Progenitor cell of endocrine pancreas (in vitro differentiated cells): ENCODE measurements at regions not wholly inside any gene's neighbourhood (a gene's known extent, or its start where the extent isn't known, plus 50 kb on each side); places are given as distances from the start of the nearest gene placed in this dataset.

Source experiments
- DNase-seq: peaks from one replicate; pipeline ENCODE4 v3.0.0; 2021; ENCODE audit warnings: low spot score; ENCODE audit not compliant: unreplicated experiment
- H3K27ac Mint-ChIP-seq: 2 replicates; pipeline ENCODE4 v1.8.0; 2021; ENCODE audit warnings: mild to moderate bottlenecking, moderate library complexity, mixed read lengths
- H3K27me3 Mint-ChIP-seq: 2 replicates; pipeline ENCODE4 v1.8.0; 2021; ENCODE audit warnings: mixed read lengths
- H3K36me3 Mint-ChIP-seq: 2 replicates; pipeline ENCODE4 v1.8.0; 2022; ENCODE audit warnings: mixed read lengths; ENCODE audit not compliant: insufficient read depth
- H3K4me1 Mint-ChIP-seq: 2 replicates; pipeline ENCODE4 v1.8.0; 2021; ENCODE audit warnings: low read depth, mixed read lengths
- H3K4me3 Mint-ChIP-seq: 2 replicates; pipeline ENCODE4 v1.8.0; 2021; ENCODE audit warnings: low read depth, mild to moderate bottlenecking, moderate library complexity, mixed read lengths
- H3K9me3 Mint-ChIP-seq: 2 replicates; pipeline ENCODE4 v1.8.0; 2021; ENCODE audit warnings: low read depth, mixed read lengths
- TF ChIP-seq, protein P1 (sequence below): fragments of 200-600 bp; sonication (generic); IDR thresholded peaks from one replicate; pipeline ENCODE4 v1.5.0; 2021; ENCODE audit warnings: antibody characterized with exemption, mild to moderate bottlenecking; ENCODE audit not compliant: unreplicated experiment

DNA sequence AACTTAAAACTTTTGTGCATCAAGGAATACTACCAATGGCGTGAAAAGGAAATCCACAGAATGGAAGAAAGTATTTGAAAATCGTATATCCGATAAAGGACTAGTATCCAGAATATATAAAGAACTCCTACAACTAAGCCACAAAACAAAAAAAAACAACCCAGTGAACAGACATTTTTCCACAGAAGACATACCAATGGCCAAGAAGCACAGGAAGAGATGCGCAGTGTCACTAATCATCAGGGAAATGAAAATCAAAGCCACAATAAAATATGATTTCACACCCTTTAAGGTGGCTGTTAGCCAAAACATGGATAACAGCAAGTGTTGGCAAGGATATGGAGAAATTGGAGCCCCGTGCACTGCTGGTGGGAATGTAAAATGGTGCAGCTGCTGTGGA is 203.3 kb downstream of the SEC14L1 start:
- no peak overlapping the region for H3K4me3 Mint-ChIP-seq
- DNase-seq: no peak
- peaks cover 4% of the 10 kb centered on the region for H3K4me1 Mint-ChIP-seq
- no peaks in the 10 kb centered on the region for H3K27me3 Mint-ChIP-seq
- no peak overlapping the region for H3K27ac Mint-ChIP-seq
- TF ChIP-seq, protein P1, sequence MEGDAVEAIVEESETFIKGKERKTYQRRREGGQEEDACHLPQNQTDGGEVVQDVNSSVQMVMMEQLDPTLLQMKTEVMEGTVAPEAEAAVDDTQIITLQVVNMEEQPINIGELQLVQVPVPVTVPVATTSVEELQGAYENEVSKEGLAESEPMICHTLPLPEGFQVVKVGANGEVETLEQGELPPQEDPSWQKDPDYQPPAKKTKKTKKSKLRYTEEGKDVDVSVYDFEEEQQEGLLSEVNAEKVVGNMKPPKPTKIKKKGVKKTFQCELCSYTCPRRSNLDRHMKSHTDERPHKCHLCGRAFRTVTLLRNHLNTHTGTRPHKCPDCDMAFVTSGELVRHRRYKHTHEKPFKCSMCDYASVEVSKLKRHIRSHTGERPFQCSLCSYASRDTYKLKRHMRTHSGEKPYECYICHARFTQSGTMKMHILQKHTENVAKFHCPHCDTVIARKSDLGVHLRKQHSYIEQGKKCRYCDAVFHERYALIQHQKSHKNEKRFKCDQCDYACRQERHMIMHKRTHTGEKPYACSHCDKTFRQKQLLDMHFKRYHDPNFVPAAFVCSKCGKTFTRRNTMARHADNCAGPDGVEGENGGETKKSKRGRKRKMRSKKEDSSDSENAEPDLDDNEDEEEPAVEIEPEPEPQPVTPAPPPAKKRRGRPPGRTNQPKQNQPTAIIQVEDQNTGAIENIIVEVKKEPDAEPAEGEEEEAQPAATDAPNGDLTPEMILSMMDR: no peak
- peaks cover 4% of the 10 kb centered on the region for H3K9me3 Mint-ChIP-seq
- no peaks in the 10 kb centered on the region for H3K36me3 Mint-ChIP-seq

DNA sequence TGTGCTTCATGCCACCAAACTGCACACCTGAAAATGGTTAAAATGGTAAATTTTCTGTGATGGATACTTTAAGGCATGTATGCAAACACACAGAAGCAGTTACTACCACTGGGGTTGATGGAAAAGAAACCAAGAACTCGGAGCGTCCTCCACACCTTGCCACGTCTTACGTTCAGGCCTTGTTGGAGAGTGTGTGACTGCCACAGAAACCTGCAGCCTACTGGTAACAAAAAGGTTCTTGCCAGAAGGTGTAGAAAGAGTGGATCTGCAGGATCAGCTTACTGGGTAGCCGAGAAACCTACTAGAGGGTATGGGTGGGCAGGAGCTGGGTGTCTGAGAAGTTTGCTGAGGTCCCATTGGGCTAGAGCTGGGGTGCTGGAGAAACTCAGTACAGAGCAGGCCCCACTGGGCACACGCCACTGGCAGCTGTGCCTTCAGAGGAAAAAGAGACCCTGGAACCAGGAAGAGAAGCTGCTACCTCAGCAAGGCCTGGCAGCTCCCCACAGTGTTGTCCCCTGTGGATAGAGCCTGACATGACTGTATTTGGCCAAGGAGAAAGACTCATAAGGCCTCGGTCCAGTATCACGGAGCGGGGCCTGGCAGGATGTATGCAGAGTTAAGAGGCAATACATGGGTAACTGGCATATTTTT is 204.6 kb downstream of the SEC14L1 start:
- H3K4me3 Mint-ChIP-seq: no peak overlapping the region
- H3K36me3 Mint-ChIP-seq: no peaks in the 10 kb centered on the region
- TF ChIP-seq, protein P1: no peak
- no peaks in the 10 kb centered on the region for H3K27me3 Mint-ChIP-seq
- peaks cover 4% of the 10 kb centered on the region for H3K9me3 Mint-ChIP-seq
- DNase-seq: no peak
- peaks cover 4% of the 10 kb centered on the region for H3K4me1 Mint-ChIP-seq
- no peak overlapping the region for H3K27ac Mint-ChIP-seq

- H3K27me3 Mint-ChIP-seq: no peaks in the 10 kb centered on the region
- TF ChIP-seq, protein P1: no peak
- H3K4me3 Mint-ChIP-seq: no peak overlapping the region
- no peak for DNase-seq
- H3K36me3 Mint-ChIP-seq: no peaks in the 10 kb centered on the region
- H3K4me1 Mint-ChIP-seq: peaks cover 4% of the 10 kb centered on the region
- H3K27ac Mint-ChIP-seq: no peak overlapping the region
- peaks cover 4% of the 10 kb centered on the region for H3K9me3 Mint-ChIP-seq
These were observed 206.0 kb downstream of the SEC14L1 start for GRCh38 chr17:77346765-77347164.

DNA sequence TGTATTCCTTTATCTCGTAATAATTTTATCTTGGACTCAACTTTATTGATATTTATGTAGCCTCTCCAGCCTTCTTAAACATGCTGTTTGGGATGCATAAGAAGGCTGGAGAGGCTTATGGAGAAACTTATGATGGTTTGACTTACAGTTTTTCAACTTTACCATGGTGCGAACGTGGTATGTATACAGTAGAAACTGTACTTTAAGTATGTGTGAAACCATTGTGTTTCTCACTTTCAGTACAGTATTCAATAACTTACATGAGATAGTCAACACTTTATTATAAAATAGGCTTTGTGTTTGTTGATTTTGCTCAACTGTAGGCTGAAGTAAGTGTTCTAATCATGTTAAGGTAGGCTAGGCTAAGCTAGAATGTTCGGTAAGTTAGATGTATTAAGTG is 206.8 kb downstream of the SEC14L1 start:
- DNase-seq: no peak
- no peaks in the 10 kb centered on the region for H3K27me3 Mint-ChIP-seq
- H3K27ac Mint-ChIP-seq: no peak overlapping the region
- peaks cover 1% of the 10 kb centered on the region for H3K4me1 Mint-ChIP-seq
- no peaks in the 10 kb centered on the region for H3K36me3 Mint-ChIP-seq
- TF ChIP-seq, protein P1: no peak
- H3K4me3 Mint-ChIP-seq: no peak overlapping the region
- peaks cover 4% of the 10 kb centered on the region for H3K9me3 Mint-ChIP-seq

- Mint-ChIP-seq H3K9me3 (no peaks in the 10 kb centered on the region), H3K36me3 (no peaks in the 10 kb centered on the region), H3K4me3 (no peak overlapping the region), H3K27me3 (no peaks in the 10 kb centered on the region), H3K27ac (no peak overlapping the region), H3K4me1 (no peaks in the 10 kb centered on the region)
- DNase-seq: no peak
- TF ChIP-seq, protein P1: no peak
These were observed 209.4 kb downstream of the SEC14L1 start for GRCh38 chr17:77349976-77350830.
